GM23248 (cell line): ENCODE measurements at regions not wholly inside any gene's neighbourhood (a gene's known extent, or its start where the extent isn't known, plus 50 kb on each side); places are given as distances from the start of the nearest gene placed in this dataset.

Experiments
- DNase-seq: peaks from one replicate; pipeline ENCODE4 v3.0.0-alpha.2; 2015
- H2AFZ ChIP-seq: fragments of 200-600 bp; sonication (generic); 2 replicates; pipeline ENCODE4 v1.6.1; 2016; ENCODE audit warnings: antibody characterized with exemption
- H3F3A ChIP-seq: fragments of 200-600 bp; sonication (generic); 2 replicates; pipeline ENCODE4 v1.6.1; 2016; ENCODE audit warnings: mild to moderate bottlenecking, antibody characterized with exemption, mixed run types; ENCODE audit not compliant: insufficient read depth
- H3K27ac ChIP-seq: fragments of 200-600 bp; sonication (generic); 2 replicates; pipeline ENCODE4 v1.5.1; 2016; ENCODE audit warnings: mild to moderate bottlenecking
- H3K27me3 ChIP-seq: fragments of 200-600 bp; sonication (generic); replicated peaks from 2 replicates; pipeline ENCODE4 v1.6.1; 2016; ENCODE audit warnings: mild to moderate bottlenecking; ENCODE audit not compliant: insufficient read depth
- H3K36me3 ChIP-seq: fragments of 200-600 bp; sonication (generic); 2 replicates; pipeline ENCODE4 v1.6.1; 2016; ENCODE audit warnings: low read depth, mild to moderate bottlenecking
- H3K4me1 ChIP-seq: fragments of 200-600 bp; sonication (generic); 2 replicates; pipeline ENCODE4 v1.6.1; 2016; ENCODE audit warnings: mild to moderate bottlenecking; ENCODE audit not compliant: insufficient read depth
- H3K4me2 ChIP-seq: fragments of 200-600 bp; sonication (generic); one replicate; pipeline ENCODE4 v1.6.1; 2016; ENCODE audit warnings: mild to moderate bottlenecking; ENCODE audit not compliant: unreplicated experiment
- H3K4me3 ChIP-seq: fragments of 200-600 bp; sonication (generic); 2 replicates; pipeline ENCODE4 v1.5.1; 2016; ENCODE audit warnings: mild to moderate bottlenecking
- H3K79me2 ChIP-seq: fragments of 200-600 bp; sonication (generic); 2 replicates; pipeline ENCODE4 v1.6.1; 2016; ENCODE audit warnings: mild to moderate bottlenecking; ENCODE audit not compliant: insufficient read depth
- H3K9ac ChIP-seq: fragments of 200-600 bp; sonication (generic); 2 replicates; pipeline ENCODE4 v1.6.1; 2016; ENCODE audit warnings: mild to moderate bottlenecking
- H3K9me2 ChIP-seq: fragments of 200-600 bp; sonication (generic); 2 replicates; pipeline ENCODE4 v1.6.1; 2016; ENCODE audit warnings: mixed run types, mild to moderate bottlenecking, moderate library complexity; ENCODE audit not compliant: insufficient read depth
- H3K9me3 ChIP-seq: fragments of 200-600 bp; sonication (generic); one replicate; pipeline ENCODE4 v1.6.1; 2017; ENCODE audit warnings: low read depth
- H4K20me1 ChIP-seq: fragments of 200-600 bp; sonication (generic); 2 replicates; pipeline ENCODE4 v1.6.0; 2016; ENCODE audit not compliant: insufficient read depth
- EZH2 ChIP-seq: fragments of 200-600 bp; sonication (generic); IDR thresholded peaks from 2 replicates; pipeline ENCODE4 v1.6.1; 2018; ENCODE audit warnings: antibody characterized with exemption, mild to moderate bottlenecking; ENCODE audit not compliant: insufficient read depth, poor library complexity, severe bottlenecking
- EZH2phosphoT487 ChIP-seq: fragments of 200-600 bp; sonication (generic); IDR thresholded peaks from 2 replicates; pipeline ENCODE4 v1.6.1; 2018; ENCODE audit warnings: antibody characterized with exemption, moderate library complexity, mild to moderate bottlenecking, low read depth; ENCODE audit not compliant: insufficient read depth
- WGBS, 2 experiments: methylation state at CpG; one replicate each; pipeline ENCODE4 v1.1.6; 2015 to 2017; ENCODE audit warnings: low lambda C conversion rate in 2 of 2, low coverage in 1 of 2; ENCODE audit errors: missing lambda C conversion rate in 2 of 2; 5-methylcytosine and 5-hydroxymethylcytosine counted together
- in situ Hi-C: fragments of 300-500 bp; cut with MboI; formaldehyde crosslinking; loops from 2 replicates; pipeline ENCODE4 v1.15.0; 2020

- no peaks in the 10 kb centered on the region for H3K36me3 ChIP-seq
- no peaks in the 10 kb centered on the region for H3K9me3 ChIP-seq
- H3K79me2 ChIP-seq, result no peaks in the 10 kb centered on the region
- no peaks in the 10 kb centered on the region for H3K27me3 ChIP-seq
- H3K4me2 ChIP-seq, result peak overlapping the region; percentile 30
- in situ Hi-C loops, result no loop called here
- DNase-seq, result peak; percentile 93
- WGBS, 2 experiments, result 1 to 6% methylated on average over 8 to 9 of the region's 9 CpGs
- no peak overlapping the region for H2AFZ ChIP-seq
- peak overlapping the region; percentile 7; the same call in 1 of the 2 replicates for H3K9ac ChIP-seq
- no peaks in the 10 kb centered on the region for H4K20me1 ChIP-seq
- no peak for TF ChIP-seq EZH2
- TF ChIP-seq EZH2phosphoT487, result no peak
- peak overlapping the region; percentile 94 for H3K27ac ChIP-seq
- no peaks in the 10 kb centered on the region for H3K9me2 ChIP-seq
- peaks cover 39% of the 10 kb centered on the region for H3K4me1 ChIP-seq
- H3K4me3 ChIP-seq, result no peak overlapping the region
- H3F3A ChIP-seq, result peaks cover 38% of the 10 kb centered on the region
These were observed 71.2 kb upstream of the PTPN1 start for GRCh38 chr20:50438986-50439407.

GRCh38 chr20:50439539-50440453 is 70.4 kb upstream of the PTPN1 start:
- Histone ChIP-seq H2AFZ (no peak overlapping the region), H3K4me1 (peaks cover 39% of the 10 kb centered on the region), H3K36me3 (no peaks in the 10 kb centered on the region), H3F3A (peaks cover 33% of the 10 kb centered on the region), H3K4me3 (peak overlapping the region; percentile 0; the same call in 1 of the 2 replicates), H3K9me2 (no peaks in the 10 kb centered on the region), H3K9ac (peak overlapping the region; percentile 52), H3K9me3 (no peaks in the 10 kb centered on the region), H3K27ac (peak overlapping the region; percentile 94), H3K27me3 (no peaks in the 10 kb centered on the region), H3K79me2 (no peaks in the 10 kb centered on the region), H3K4me2 (peak overlapping the region; percentile 30), H4K20me1 (no peaks in the 10 kb centered on the region)
- in situ Hi-C loops, result no loop called here
- no peak for TF ChIP-seq EZH2
- TF ChIP-seq EZH2phosphoT487, result no peak
- WGBS, 2 experiments, result 71 to 72% methylated on average over 7 of the region's 7 CpGs
- peak; percentile 31 for DNase-seq

DNA sequence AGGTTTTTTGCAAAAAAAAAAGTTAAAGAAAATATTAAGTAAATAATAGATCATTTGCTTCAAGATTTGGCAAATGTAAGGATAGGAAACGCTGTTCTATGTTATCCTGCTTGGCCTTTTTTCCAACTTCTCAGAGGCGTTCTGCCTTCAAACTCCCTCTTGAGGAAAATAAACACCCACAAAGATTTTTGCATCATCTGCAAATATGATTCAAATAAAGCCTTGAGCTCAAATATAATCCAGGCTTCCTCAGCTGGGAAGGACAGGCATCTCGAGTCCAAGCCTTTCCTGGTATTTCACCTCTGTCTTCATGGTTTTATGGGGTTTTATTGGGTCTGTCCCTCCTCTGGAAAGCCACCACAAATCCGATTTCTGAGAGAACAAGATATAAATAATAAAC is 67.7 kb upstream of the PTPN1 start:
- WGBS, 2 experiments, result 58 to 61% methylated on average over 4 of the region's 4 CpGs
- H3K27ac ChIP-seq, result no peak overlapping the region
- H3K4me2 ChIP-seq, result no peak overlapping the region
- no peak overlapping the region for H2AFZ ChIP-seq
- H3K9me3 ChIP-seq, result no peaks in the 10 kb centered on the region
- no peak overlapping the region for H3K9ac ChIP-seq
- in situ Hi-C loops, result no loop called here
- peaks cover 33% of the 10 kb centered on the region for H3F3A ChIP-seq
- no peak for TF ChIP-seq EZH2
- TF ChIP-seq EZH2phosphoT487, result no peak
- no peaks in the 10 kb centered on the region for H3K36me3 ChIP-seq
- no peak overlapping the region for H3K4me3 ChIP-seq
- H3K4me1 ChIP-seq, result peaks cover 39% of the 10 kb centered on the region
- DNase-seq, result no peak
- no peaks in the 10 kb centered on the region for H3K79me2 ChIP-seq
- H3K27me3 ChIP-seq, result no peaks in the 10 kb centered on the region
- H4K20me1 ChIP-seq, result no peaks in the 10 kb centered on the region
- no peaks in the 10 kb centered on the region for H3K9me2 ChIP-seq

- H3K27ac ChIP-seq, result no peak overlapping the region
These were observed 64.6 kb upstream of the PTPN1 start for GRCh38 chr20:50445354-50446151.

More at GRCh38 chr20:50445354-50446151, 64.6 kb upstream of the PTPN1 start:
- no peaks in the 10 kb centered on the region for H3K27me3 ChIP-seq
- peaks cover 16% of the 10 kb centered on the region for H3F3A ChIP-seq
- no peak for DNase-seq
- no peak overlapping the region for H3K4me2 ChIP-seq
- no peaks in the 10 kb centered on the region for H4K20me1 ChIP-seq
- TF ChIP-seq EZH2phosphoT487, result no peak
- TF ChIP-seq EZH2, result no peak
- 87 to 91% methylated on average over 13 of the region's 13 CpGs for WGBS, 2 experiments
- no peaks in the 10 kb centered on the region for H3K79me2 ChIP-seq
- no peak overlapping the region for H2AFZ ChIP-seq
- in situ Hi-C loops, result no loop called here
- no peaks in the 10 kb centered on the region for H3K36me3 ChIP-seq
- no peak overlapping the region for H3K9ac ChIP-seq
- no peak overlapping the region for H3K4me3 ChIP-seq
- no peaks in the 10 kb centered on the region for H3K9me3 ChIP-seq
- no peaks in the 10 kb centered on the region for H3K9me2 ChIP-seq
- H3K4me1 ChIP-seq, result peaks cover 21% of the 10 kb centered on the region
